GM21528 (cell line): ENCODE measurements at regions not wholly inside any gene's neighbourhood (a gene's known extent, or its start where the extent isn't known, plus 50 kb on each side); places are given as distances from the start of the nearest gene placed in this dataset.

ENCODE experiments used
- ATAC-seq: cut with Tn5 transposase; IDR thresholded peaks from one replicate; pipeline ENCODE4 v1.9.1; 2021; ENCODE audit warnings: mild to moderate bottlenecking, moderate library complexity; ENCODE audit not compliant: unreplicated experiment, low FRiP score

GRCh38 chr15:36208868-36209582, 370.4 kb upstream of the CDIN1 start:
- ATAC-seq, result no peak

- ATAC-seq, result no peak
These were observed 369.0 kb upstream of the CDIN1 start for GRCh38 chr15:36210426-36210825.

- ATAC-seq, result no peak
These were observed 361.1 kb upstream of the CDIN1 start for GRCh38 chr15:36218322-36218721.

- ATAC-seq, result no peak
These were observed 360.4 kb upstream of the CDIN1 start for GRCh38 chr15:36218991-36219390.

GRCh38 chr15:36221992-36222391, 357.4 kb upstream of the CDIN1 start:
- ATAC-seq, result no peak

GRCh38 chr15:36230776-36231175, 348.6 kb upstream of the CDIN1 start:
- no peak for ATAC-seq

- ATAC-seq, result no peak
These were observed 346.9 kb upstream of the CDIN1 start for GRCh38 chr15:36232491-36232890.

GRCh38 chr15:36234743-36235142, 344.7 kb upstream of the CDIN1 start:
- no peak for ATAC-seq

GRCh38 chr15:36235173-36235572, 344.3 kb upstream of the CDIN1 start:
- ATAC-seq, result no peak

GRCh38 chr15:36239509-36239908, 339.9 kb upstream of the CDIN1 start:
- no peak for ATAC-seq

- no peak for ATAC-seq
These were observed 328.0 kb upstream of the CDIN1 start for GRCh38 chr15:36251450-36251849.

GRCh38 chr15:36252146-36252711, 327.2 kb upstream of the CDIN1 start:
- no peak for ATAC-seq

- no peak for ATAC-seq
These were observed 325.0 kb upstream of the CDIN1 start for GRCh38 chr15:36254426-36254825.

- ATAC-seq, result no peak
These were observed 323.0 kb upstream of the CDIN1 start for GRCh38 chr15:36256404-36256807.

GRCh38 chr15:36263666-36264065, 315.8 kb upstream of the CDIN1 start:
- no peak for ATAC-seq

- no peak for ATAC-seq
These were observed 314.0 kb upstream of the CDIN1 start for GRCh38 chr15:36265422-36265821.

- no peak for ATAC-seq
These were observed 308.4 kb upstream of the CDIN1 start for GRCh38 chr15:36271048-36271447.

GRCh38 chr15:36275656-36276055, 303.8 kb upstream of the CDIN1 start:
- ATAC-seq, result no peak

- ATAC-seq, result no peak
These were observed 301.2 kb upstream of the CDIN1 start for GRCh38 chr15:36278219-36278618.

GRCh38 chr15:36282821-36283220, 296.6 kb upstream of the CDIN1 start:
- no peak for ATAC-seq

GRCh38 chr15:36284911-36285310, 294.5 kb upstream of the CDIN1 start:
- no peak for ATAC-seq

- ATAC-seq, result no peak
These were observed 287.9 kb upstream of the CDIN1 start for GRCh38 chr15:36291501-36291900.
